ENCODE measurements at regions not wholly inside any gene's neighbourhood (a gene's known extent, or its start where the extent isn't known, plus 50 kb on each side); places are given as distances from the start of the nearest gene placed in this dataset.
A peak's percentile ranks its signal among the peaks of the same experiment; 100 is the strongest.

GRCh38 chr3:3745693-3746092 is 53.5 kb upstream of the LRRN1 start:
- no peak for DNase-seq

- no peak for DNase-seq
Observed at GRCh38 chr3:3744826-3745225, 54.4 kb upstream of the LRRN1 start.

GRCh38 chr3:3743754-3744153 is 55.5 kb upstream of the LRRN1 start:
- DNase-seq = no peak

GRCh38 chr3:3740061-3740460 is 59.2 kb upstream of the LRRN1 start:
- no peak for DNase-seq

GRCh38 chr3:3739330-3740060 is 59.7 kb upstream of the LRRN1 start:
- DNase-seq = no peak

GRCh38 chr3:3737531-3737930 is 61.7 kb upstream of the LRRN1 start:
- DNase-seq = no peak

- DNase-seq = no peak
Observed at GRCh38 chr3:3735919-3736318, 63.3 kb upstream of the LRRN1 start.

GRCh38 chr3:3734881-3735280 is 64.3 kb upstream of the LRRN1 start:
- no peak for DNase-seq

- no peak for DNase-seq
Observed at GRCh38 chr3:3729261-3729660, 70.0 kb upstream of the LRRN1 start.

- DNase-seq = no peak
Observed at GRCh38 chr3:3726549-3726948, 72.7 kb upstream of the LRRN1 start.

- DNase-seq = no peak
Observed at GRCh38 chr3:3714572-3714971, 84.7 kb upstream of the LRRN1 start.

- DNase-seq = peak; percentile 19
Observed at GRCh38 chr3:3712971-3713370, 86.3 kb upstream of the LRRN1 start.

- DNase-seq = no peak
Observed at GRCh38 chr3:3708769-3709115, 90.5 kb upstream of the LRRN1 start.

- no peak for DNase-seq
Observed at GRCh38 chr3:3707858-3708768, 91.1 kb upstream of the LRRN1 start.

GRCh38 chr3:3705090-3705775 is 94.0 kb upstream of the LRRN1 start:
- peak; percentile 90 for DNase-seq

- no peak for DNase-seq
Observed at GRCh38 chr3:3701949-3702348, 97.3 kb upstream of the LRRN1 start.

GRCh38 chr3:3699816-3700633 is 99.2 kb upstream of the LRRN1 start:
- DNase-seq = no peak

- no peak for DNase-seq
Observed at GRCh38 chr3:3699407-3699806, 99.8 kb upstream of the LRRN1 start.

GRCh38 chr3:3696345-3696744 is 102.9 kb upstream of the LRRN1 start:
- DNase-seq = no peak

- DNase-seq = no peak
Observed at GRCh38 chr3:3693593-3693992, 105.6 kb upstream of the LRRN1 start.

GRCh38 chr3:3689601-3690375 is 109.4 kb upstream of the LRRN1 start:
- DNase-seq = no peak
